Liver (tissue), 7 donors: ENCODE measurements at regions not wholly inside any gene's neighbourhood (a gene's known extent, or its start where the extent isn't known, plus 50 kb on each side); places are given as distances from the start of the nearest gene placed in this dataset.

Experiments used
- DNase-seq: peaks from one replicate; pipeline ENCODE4 v3.0.0-alpha.2; 2017; ENCODE audit warnings: low spot score
- H3K27ac ChIP-seq, 2 donors: one replicate each; pipeline ENCODE4 v1.7.0; 2013; ENCODE audit warnings: inconsistent platforms in 2 of 2, low read length in 2 of 2, control low read depth in 1 of 2, low read depth in 1 of 2, mild to moderate bottlenecking in 1 of 2
- H3K27me3 ChIP-seq, 4 donors: one replicate each; pipeline versions ENCODE4 v1.6.1 to v1.7.0; 2013; ENCODE audit warnings: low read length in 3 of 4, inconsistent platforms in 1 of 4, mild to moderate bottlenecking in 1 of 4, moderate library complexity in 1 of 4; ENCODE audit not compliant: control insufficient read depth in 4 of 4, insufficient read depth in 4 of 4
- H3K36me3 ChIP-seq, 4 donors: one replicate each; pipeline versions ENCODE4 v1.6.1 to v1.7.0; 2013; ENCODE audit warnings: low read length in 3 of 4, mild to moderate bottlenecking in 3 of 4, low read depth in 1 of 4, moderate library complexity in 1 of 4; ENCODE audit not compliant: control insufficient read depth in 4 of 4, insufficient read depth in 3 of 4
- H3K4me1 ChIP-seq, 4 donors: one replicate each; pipeline versions ENCODE4 v1.6.1 to v1.7.0; 2013; ENCODE audit warnings: low read length in 3 of 4, mild to moderate bottlenecking in 3 of 4, moderate library complexity in 1 of 4; ENCODE audit not compliant: control insufficient read depth in 4 of 4, insufficient read depth in 4 of 4
- H3K4me3 ChIP-seq, 3 donors: one replicate each; pipeline versions ENCODE4 v1.6.1 to v1.7.0; 2013; ENCODE audit warnings: low read length in 3 of 3, control low read depth in 1 of 3, low read depth in 1 of 3, mild to moderate bottlenecking in 1 of 3
- H3K9ac ChIP-seq, 2 donors: one replicate each; pipeline ENCODE4 v1.7.0; 2013; ENCODE audit warnings: low read length in 2 of 2, mild to moderate bottlenecking in 2 of 2, moderate library complexity in 2 of 2, control low read depth in 1 of 2, low read depth in 1 of 2
- H3K9me3 ChIP-seq, 4 donors: one replicate each; pipeline versions ENCODE4 v1.6.1 to v1.7.0; 2013; ENCODE audit warnings: low read length in 3 of 4; ENCODE audit not compliant: control insufficient read depth in 4 of 4
- ATF3 ChIP-seq: IDR thresholded peaks from 2 replicates; pipeline ENCODE4 v1.6.1; 2016; ENCODE audit warnings: antibody characterized with exemption
- EGR1 ChIP-seq, 2 donors: IDR thresholded peaks; 2 replicates each; pipeline ENCODE4 v1.6.1; 2016 to 2018; ENCODE audit warnings: antibody characterized with exemption in 2 of 2, low read depth in 2 of 2
- FOXA2 ChIP-seq: IDR thresholded peaks from 2 replicates; pipeline ENCODE4 v1.6.1; 2016; ENCODE audit warnings: antibody characterized with exemption
- GABPA ChIP-seq, 2 donors: IDR thresholded peaks in 1 of 2; conservative IDR thresholded peaks in 1 of 2; 2 replicates each; pipeline ENCODE4 v1.6.1; 2016; ENCODE audit warnings: antibody characterized with exemption in 2 of 2, mild to moderate bottlenecking in 1 of 2, moderate library complexity in 1 of 2
- HNF4A ChIP-seq, 2 donors: conservative IDR thresholded peaks; 2 replicates each; pipeline ENCODE4 v1.6.1; 2016; ENCODE audit warnings: antibody characterized with exemption in 2 of 2, mild to moderate bottlenecking in 2 of 2
- JUND ChIP-seq, 2 donors: IDR thresholded peaks; 2 replicates each; pipeline ENCODE4 v1.6.1; 2016; ENCODE audit warnings: antibody characterized with exemption in 2 of 2
- MAX ChIP-seq: IDR thresholded peaks from 2 replicates; pipeline ENCODE4 v1.6.1; 2016; ENCODE audit warnings: antibody characterized with exemption
- NR2F2 ChIP-seq: IDR thresholded peaks from 2 replicates; pipeline ENCODE4 v1.6.1; 2016; ENCODE audit warnings: antibody characterized with exemption
- RAD21 ChIP-seq, 2 donors: IDR thresholded peaks; 2 replicates each; pipeline ENCODE4 v1.6.1; 2016; ENCODE audit warnings: antibody characterized with exemption in 2 of 2, mild to moderate bottlenecking in 2 of 2
- REST ChIP-seq: IDR thresholded peaks from 2 replicates; pipeline ENCODE4 v1.6.1; 2016; ENCODE audit warnings: antibody characterized with exemption, mild to moderate bottlenecking
- RXRA ChIP-seq, 2 donors: IDR thresholded peaks; 2 replicates each; pipeline ENCODE4 v1.6.1; 2017 to 2018; ENCODE audit warnings: antibody characterized with exemption in 2 of 2, mild to moderate bottlenecking in 1 of 2
- SP1 ChIP-seq: IDR thresholded peaks from 2 replicates; pipeline ENCODE4 v1.6.1; 2018; ENCODE audit warnings: antibody characterized with exemption, mild to moderate bottlenecking
- YY1 ChIP-seq: IDR thresholded peaks from 2 replicates; pipeline ENCODE4 v1.6.1; 2016; ENCODE audit warnings: antibody characterized with exemption, mild to moderate bottlenecking
- ZBTB33 ChIP-seq: IDR thresholded peaks from 2 replicates; pipeline ENCODE4 v1.6.1; 2016; ENCODE audit warnings: antibody characterized with exemption
- WGBS: extraction: QIAGEN DNeasy Blood & Tissue Kit; methylation state at CpG from one replicate; pipeline ENCODE4 v1.1.7; 2013; 5-methylcytosine and 5-hydroxymethylcytosine counted together
- donor health status: healthy.
- donor health status: healthy.
- donor health status: healthy.
- donor health status: healthy.

- no peak overlapping the region for H3K9ac ChIP-seq
These were observed 372.1 kb downstream of the LIG4 start for GRCh38 chr13:107843281-107843680.

GRCh38 chr13:107842562-107843180 is 372.7 kb downstream of the LIG4 start:
- Histone ChIP-seq H3K9ac (no peak overlapping the region), H3K4me1 (no peaks in the 10 kb centered on the region), H3K27me3 (no peaks in the 10 kb centered on the region), H3K27ac (no peak overlapping the region), H3K4me3 (no peak overlapping the region), H3K9me3 (no peaks in the 10 kb centered on the region), H3K36me3 (no peaks in the 10 kb centered on the region)
- 51% methylated on average over 3 of the region's 3 CpGs for WGBS
- no peak for DNase-seq
- TF ChIP-seq GABPA (IDR thresholded peaks at IDR 0.05 in 1 of 2, conservative IDR thresholded peaks at IDR 0.05 in 1 of 2) (no peak), EGR1 (IDR thresholded peaks at IDR 0.05; ENCODE audit: low read depth in 2 of 2) (no peak), MAX (no peak), FOXA2 (no peak), ATF3 (no peak), RXRA (IDR thresholded peaks at IDR 0.05) (no peak), NR2F2 (no peak), REST (no peak), SP1 (no peak), YY1 (no peak), RAD21 (IDR thresholded peaks at IDR 0.05) (no peak)

More at GRCh38 chr13:107843281-107843680, 372.1 kb downstream of the LIG4 start:
- Histone ChIP-seq H3K9me3 (no peaks in the 10 kb centered on the region), H3K27me3 (no peaks in the 10 kb centered on the region), H3K4me1 (no peaks in the 10 kb centered on the region), H3K4me3 (no peak overlapping the region), H3K36me3 (no peaks in the 10 kb centered on the region), H3K27ac (no peak overlapping the region)
- TF ChIP-seq REST (no peak), GABPA (IDR thresholded peaks at IDR 0.05 in 1 of 2, conservative IDR thresholded peaks at IDR 0.05 in 1 of 2) (no peak), EGR1 (IDR thresholded peaks at IDR 0.05; ENCODE audit: low read depth in 2 of 2) (no peak), YY1 (no peak), ATF3 (no peak), HNF4A (conservative IDR thresholded peaks at IDR 0.05) (no peak), RAD21 (IDR thresholded peaks at IDR 0.05) (no peak), JUND (IDR thresholded peaks at IDR 0.05) (no peak), ZBTB33 (no peak), RXRA (IDR thresholded peaks at IDR 0.05) (no peak), NR2F2 (no peak)
- DNase-seq: no peak
- 53% methylated on average over 4 of the region's 4 CpGs for WGBS
